ENCODE measurements at regions not wholly inside any gene's neighbourhood (a gene's known extent, or its start where the extent isn't known, plus 50 kb on each side); places are given as distances from the start of the nearest gene placed in this dataset.

GRCh38 chr6:104428184-104428583 is 431.5 kb downstream of the HACE1 start (continued):
- TF ChIP-seq RAD21 (IDR thresholded peaks at IDR 0.05 in 1 of 2, conservative IDR thresholded peaks at IDR 0.05 in 1 of 2; ENCODE audit: low read depth in 2 of 2, low read length in 2 of 2) (no peak), BACH1 (IDR thresholded peaks at IDR 0.05; ENCODE audit: low read length) (no peak)

Data from H1 (cell line).